Activated CD8-positive, alpha-beta memory T cell treated with anti-CD3 and anti-CD28 coated beads, Interleukin-2, amount 50 U/mL, for 24 hours (primary cell): ENCODE measurements at regions not wholly inside any gene's neighbourhood (a gene's known extent, or its start where the extent isn't known, plus 50 kb on each side); places are given as distances from the start of the nearest gene placed in this dataset.
A peak's percentile ranks its signal among the peaks of the same experiment; 100 is the strongest.

Experiments used
- DNase-seq: peaks from one replicate; pipeline ENCODE4 v3.0.0-alpha.2; 2020; ENCODE audit errors: extremely low read depth

DNA sequence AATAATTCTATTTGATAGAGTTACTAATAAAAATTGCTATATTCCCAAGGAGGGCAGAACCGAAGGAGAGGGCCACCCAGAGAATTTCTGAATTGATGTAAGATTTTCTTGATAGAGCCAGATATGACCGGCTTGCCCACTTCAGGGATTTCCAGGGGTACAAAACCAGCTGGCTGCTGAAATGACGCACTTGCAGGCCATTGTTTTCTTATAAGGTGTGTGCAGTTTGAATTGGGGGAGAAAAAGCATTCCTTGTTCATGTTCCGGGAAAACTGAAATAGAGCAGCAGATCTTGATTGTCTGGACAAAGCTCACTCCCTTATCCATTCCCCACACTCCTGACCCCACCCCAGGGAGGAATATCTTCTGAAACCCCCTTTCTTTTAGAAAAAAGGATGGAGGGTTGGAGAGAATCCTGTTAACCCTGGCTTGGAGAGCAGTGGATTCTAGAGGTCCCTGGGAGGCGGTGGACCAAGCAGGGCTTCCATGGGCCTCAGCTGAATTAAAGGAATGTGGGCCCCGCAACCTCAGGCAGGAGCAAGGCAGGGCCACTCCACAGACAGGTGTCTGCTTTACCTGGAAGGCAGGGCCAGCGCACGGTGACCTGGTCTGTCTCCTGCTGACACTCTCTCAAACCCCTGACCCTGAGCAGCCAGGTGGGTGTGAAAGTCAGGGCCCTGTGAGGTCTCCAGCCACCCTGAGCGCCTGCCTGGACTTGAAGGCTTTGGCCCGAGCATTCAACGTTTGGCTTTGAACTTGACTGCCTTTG is 96.4 kb downstream of the TMEM170B start:
- DNase-seq, result no peak

DNA sequence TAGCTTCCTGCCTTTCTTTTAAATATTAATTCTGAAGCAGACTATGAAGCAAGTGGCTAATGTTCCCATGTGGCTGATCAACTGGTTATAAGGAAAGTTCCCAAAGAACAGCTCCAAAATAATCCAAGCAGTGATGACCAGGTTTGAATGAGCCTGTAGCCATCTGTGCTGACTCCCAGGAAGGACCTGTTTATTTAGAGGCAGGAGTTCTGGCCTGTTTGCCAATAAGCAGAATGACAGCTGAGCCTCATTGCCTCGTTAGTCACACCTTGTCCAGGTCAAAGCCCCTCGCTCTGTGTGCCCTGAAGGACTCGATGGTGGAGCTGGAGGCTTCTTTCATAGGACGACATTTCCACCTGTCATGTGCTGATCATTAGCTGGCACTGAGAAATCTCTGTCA is 97.4 kb downstream of the TMEM170B start:
- DNase-seq, result no peak

DNA sequence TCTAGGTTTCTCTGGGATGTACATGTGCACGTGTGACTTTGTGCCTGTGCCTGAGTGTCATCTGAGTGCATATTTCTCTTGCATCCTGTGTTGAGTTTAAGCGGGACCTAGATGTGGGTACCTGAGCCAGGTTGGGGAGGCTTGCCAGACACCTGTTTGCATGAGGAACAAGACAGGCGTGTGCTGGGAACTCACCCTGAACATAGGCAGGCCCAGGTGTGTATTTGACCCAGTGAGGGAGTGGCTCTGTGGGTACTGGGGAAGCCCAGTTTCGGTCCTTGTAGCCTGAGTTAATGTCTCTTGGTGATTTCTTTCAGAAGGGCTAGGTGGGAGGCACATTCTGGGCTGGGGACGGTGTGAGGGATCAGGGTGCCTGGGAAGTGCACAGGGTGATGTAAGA is 98.6 kb downstream of the TMEM170B start:
- DNase-seq, result no peak

DNA sequence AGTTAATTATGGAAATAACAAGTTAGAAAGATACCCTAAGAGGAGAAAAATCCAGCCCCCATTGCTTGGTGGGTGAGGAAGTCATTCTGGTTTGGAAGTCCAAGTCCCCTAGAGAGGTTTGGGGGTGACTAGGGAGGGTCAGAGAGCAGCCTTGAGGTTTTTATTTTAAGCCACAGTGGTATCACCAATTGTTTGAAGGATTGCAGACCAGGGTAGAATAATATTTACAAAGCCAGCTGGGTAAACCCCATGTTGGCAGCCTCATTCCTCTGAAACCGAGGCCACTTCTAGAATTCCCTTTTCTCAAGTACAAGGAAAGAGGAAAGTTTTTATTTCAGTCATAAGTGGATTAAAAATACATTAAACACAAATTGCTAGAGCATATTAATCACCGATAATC is 99.7 kb downstream of the TMEM170B start:
- DNase-seq, result no peak

DNA sequence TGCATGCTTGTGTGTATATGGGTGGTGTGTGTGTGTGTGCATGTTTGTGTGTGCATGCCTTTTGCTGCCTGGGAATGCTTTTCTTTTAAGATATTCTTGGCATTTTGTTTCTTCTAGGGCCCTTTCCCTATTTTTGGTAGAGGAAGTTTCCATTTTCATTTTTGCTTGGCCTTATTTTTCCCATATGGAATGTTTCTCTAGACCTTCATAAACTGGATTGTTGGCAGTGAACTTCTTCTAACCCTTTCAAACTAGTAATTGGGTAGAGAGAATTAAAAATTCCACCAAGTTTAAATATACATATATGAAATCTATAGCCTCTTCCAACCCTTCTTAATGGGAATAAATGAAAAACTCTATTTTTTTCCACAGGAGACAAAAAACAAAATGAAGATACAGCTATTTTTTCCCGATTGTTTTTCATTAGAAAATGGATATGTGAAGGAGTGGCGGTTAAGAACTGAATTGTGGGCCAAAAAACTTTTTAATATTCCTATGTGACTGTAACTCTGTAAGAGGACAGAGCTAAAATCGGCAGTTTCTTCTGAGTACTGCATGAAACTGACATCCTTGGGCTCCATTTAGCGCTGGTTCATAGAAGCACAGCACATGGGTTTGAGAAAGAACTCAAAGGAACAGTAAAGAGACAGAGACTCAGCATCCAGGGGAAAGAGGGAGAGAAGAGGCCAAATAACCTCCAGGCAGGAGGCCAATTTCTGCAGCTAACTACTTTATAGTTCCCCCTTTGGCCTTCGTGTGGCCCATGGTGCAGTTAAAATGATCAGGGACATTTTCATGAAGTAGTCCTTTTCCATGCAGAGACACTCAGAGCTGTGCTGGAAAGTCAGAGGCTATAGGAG is 102.1 kb downstream of the TMEM170B start:
- DNase-seq, result no peak

DNA sequence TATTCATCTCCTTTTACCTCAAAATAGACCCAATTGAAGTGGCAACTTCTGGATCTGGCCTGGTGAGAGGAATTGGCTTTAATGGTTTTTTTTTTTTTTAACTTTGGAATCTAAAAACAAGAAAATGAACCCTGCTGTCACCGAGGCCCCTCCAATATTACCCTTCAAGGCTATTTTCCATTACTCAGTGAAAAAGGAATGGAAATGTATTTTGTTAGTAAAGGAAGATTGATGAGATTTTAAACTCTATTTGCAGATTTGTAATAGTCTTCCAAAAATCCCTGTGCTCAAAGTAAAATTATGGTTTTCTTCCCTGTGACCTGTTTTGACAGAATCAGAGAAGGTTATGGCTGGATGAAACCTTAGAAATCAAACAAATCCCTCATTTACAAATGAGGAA is 102.9 kb downstream of the TMEM170B start:
- DNase-seq, result no peak

DNA sequence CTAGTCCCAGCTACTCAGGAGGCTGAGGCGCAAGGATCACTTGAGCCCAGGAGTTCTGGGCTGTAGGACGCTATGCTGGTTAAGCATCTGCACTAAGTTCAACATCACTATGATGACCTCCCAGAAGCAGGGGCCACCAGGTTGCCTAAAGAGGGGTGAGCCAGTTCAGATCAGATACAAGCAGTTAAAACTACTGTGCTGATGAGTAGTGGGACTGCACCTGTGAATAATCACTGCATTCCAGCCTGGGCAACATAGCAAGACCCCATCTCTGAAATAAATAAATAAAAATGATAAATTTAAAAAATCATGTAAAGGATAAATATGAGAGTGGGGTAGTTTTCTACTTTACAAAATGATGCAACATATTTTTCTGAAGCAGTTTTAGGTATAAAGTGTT is 106.5 kb downstream of the TMEM170B start:
- no peak for DNase-seq

DNA sequence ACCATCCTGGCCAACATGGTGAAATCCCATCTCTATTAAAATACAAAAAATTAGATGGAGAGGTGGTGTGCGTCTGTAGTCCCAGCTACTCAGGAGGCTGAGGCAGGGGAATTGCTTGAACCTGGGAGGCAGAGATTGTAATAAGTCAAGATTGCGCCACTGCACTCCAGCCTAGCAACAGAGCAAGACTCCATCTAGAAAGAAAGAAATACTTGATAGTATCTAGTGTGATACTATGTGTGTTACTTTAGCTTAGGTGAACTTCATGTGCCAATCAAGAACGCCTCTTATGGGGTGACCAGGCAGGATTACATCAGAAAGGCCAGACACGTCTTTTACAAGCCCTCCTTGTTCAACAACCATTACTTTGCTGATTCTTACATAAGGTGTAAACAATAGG is 107.1 kb downstream of the TMEM170B start:
- no peak for DNase-seq

DNA sequence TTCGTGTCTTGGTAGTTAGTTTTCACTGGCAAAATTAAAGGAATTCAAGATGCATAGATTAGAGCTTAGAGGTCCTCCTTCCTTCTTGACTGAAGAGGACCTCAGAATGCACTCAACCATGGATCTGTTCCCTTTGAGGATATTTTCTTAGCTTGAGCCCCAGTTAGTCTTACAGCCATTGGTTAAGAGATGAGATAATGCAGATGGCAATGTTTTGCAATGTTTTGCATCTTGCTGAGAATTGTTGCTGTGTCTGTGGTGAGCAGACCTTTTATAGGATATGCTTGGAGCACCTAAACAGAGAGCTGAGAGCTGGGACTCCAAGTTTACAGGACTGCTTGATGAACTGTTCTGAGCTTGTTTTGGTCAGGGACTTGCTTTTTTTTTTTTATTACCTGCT is 107.5 kb downstream of the TMEM170B start:
- no peak for DNase-seq

DNA sequence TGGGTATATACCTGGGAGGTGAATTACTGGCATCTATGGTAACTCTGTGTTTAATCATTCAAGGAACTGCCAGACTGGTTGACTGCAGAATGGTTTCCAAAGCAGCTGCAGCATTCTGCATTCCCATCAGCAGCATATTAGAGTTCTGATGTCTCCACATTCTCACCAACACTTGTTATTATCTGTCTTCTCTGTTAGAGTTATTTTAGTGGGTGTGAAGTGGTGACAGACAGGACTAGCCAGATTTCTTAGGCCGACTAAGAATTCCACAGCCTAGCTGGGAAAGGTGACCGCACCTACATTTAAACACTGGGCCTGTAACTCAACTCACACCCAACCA is 110.9 kb downstream of the TMEM170B start:
- DNase-seq, result no peak

DNA sequence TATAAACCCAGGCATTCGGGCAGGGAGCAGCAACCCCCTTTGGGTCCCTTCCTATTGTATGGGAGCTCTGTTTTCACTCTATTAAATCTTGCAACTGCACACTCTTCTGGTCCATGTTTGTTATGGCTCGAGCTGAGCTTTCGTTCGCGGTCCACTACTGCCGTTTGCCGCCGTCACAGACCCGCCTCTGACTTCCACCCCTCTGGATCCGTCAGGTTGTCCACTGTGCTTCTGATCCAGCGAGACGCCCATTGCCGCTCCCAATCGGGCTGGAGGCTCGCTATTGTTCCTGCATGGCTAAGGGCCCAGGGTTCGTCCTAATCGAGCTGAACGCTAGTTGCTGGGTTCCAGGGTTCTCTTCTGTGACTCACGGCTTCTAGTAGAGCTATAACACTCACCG is 111.3 kb downstream of the TMEM170B start:
- no peak for DNase-seq

DNA sequence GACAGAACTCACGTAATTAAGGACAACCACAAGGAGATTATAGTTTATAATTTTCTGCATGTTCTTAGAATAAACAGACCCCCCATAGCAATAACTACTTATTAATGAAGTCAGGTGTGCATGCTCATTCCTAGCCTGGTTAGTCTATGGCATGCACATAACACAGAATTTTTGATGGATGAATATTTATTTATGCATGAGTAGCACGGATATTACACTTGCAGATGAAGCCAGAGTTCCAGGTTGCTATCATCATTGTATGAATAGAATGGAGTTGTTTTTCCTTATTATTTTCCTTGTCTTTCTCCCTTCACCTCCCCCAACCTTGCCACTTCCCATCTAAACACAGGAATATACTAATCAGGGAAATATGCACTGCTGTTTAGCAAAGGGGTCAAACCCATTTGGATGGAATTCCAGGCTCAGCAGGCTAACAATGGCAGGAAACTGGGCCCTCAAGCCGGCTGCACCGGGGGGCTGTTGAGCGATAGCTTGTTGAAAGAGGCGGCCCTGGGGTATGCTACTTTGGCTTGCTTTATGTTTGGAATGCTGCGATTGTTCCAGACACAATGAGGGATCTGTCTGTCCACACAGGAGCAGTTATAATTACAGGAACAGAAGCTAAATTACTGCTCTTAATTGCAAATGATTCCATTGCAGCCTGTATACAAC is 112.6 kb downstream of the TMEM170B start:
- DNase-seq, result no peak

DNA sequence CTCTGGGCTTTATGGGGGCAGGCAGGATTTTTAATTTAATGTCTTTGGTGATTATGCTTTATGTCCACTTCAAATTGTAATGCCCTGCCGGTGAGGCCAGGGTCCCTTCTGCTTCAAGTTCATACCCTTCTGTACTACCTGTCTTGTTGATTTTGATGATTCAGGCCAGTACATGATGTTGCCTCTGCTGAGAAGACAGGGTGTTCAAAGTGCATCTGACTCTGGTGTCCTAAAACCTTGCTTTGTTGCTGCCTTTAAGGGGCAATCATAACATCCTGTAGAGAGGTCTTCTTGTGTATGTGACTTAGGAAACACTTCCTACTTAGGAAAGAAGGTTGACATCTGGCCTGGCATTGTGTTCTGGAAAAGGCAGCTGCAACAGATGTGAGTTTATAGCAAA is 113.2 kb downstream of the TMEM170B start:
- no peak for DNase-seq

DNA sequence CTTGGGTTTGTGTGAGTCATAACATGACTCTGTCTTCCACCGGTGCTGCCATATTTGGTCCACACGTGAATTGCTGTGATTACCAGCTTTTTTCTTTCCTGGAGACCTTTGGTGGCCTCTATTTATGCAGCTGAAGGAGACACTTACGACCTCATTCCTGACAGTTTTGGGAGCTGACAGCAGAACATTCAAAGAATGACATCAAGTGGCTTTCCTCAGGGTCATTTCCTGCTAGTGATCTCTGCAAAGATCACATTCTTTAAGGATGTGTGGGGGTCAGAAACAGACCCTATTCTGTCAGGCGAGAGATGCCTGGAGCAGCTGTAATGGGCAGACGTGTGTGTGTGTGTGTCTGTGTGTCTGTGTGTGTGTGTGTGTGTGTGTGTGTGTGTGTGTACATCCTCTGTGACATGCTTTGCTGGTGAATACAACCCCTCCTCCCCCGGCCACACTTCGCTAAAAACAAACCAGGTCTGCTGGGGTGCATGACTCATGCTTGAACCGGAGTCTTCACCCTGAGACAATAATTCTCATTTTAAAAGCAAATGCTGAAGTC is 115.6 kb downstream of the TMEM170B start:
- DNase-seq, result peak; percentile 12

DNA sequence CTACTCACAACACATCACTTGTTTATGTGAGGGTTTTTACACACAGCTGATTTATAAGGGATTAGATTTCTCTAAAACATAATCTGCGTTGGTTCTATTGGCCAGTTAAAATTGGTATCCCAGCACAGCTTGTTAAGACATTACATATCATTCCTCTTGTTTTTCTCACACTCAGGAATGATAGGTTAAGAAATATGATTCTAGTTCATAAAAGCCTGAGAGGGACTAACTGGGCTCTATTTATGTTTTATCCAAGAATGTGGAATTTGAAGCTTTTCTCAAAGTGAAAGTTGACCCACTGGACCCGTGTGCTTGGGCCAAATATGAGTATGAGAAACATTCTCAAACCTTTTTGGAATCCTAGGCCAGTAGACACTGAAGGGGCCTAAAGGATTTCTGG is 117.3 kb downstream of the TMEM170B start:
- no peak for DNase-seq

DNA sequence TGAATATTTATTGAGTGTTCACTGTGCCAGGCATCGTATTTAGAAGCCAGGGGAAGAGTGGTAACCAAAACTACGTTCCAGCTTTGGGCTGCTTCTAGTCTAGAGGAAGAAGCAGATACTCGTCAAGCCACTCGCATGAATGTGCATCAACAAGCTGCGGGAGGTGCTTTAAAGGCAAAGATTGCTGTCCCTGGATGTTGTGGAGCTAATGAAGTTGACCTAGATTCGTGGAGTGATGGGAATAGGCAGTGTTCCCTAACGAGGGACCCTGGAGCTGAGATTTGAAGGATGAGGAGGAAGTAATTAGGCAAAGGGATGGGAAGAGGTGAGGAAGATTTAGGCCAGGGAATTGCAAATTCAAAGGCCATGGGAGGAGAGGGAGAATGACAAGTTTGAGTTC is 118.9 kb downstream of the TMEM170B start:
- no peak for DNase-seq

DNA sequence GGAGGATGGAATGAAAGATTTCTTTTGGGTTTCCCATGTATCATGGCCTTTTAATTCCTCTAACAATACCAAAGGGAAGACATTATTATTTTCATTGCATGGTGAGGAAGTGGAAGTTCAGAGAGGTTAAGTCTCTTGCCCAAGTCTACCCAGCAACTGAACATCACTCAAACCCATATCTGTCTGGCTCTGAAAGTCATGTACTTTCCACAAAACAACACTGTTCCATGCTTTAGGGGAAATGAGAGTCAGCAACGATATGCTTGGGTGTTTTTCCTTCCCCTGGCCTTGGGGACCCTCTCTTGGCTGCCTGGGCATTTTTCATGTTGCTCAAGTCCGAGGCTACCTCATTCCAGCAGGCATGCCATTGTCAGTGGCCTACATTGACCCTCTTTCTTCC is 118.8 kb downstream of the ADTRP start:
- no peak for DNase-seq

DNA sequence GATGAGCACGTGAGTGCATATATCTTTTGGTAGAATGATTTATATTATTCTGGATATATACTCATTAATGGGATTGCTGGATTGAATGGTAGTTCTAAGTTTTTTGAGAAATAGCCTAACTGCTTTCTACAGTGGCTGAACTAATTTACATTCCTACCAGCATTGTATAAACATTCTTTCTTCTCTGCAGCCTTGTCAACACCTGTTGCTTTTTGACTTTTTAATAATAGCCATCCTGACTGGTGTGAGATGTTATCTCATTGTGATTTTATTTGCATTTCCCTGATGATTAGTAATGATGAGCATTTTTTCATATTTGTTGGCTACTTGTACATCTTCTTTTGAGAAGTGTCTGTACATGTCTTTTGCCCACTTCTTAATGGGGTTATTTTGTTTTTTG is 116.3 kb downstream of the ADTRP start:
- DNase-seq, result no peak

DNA sequence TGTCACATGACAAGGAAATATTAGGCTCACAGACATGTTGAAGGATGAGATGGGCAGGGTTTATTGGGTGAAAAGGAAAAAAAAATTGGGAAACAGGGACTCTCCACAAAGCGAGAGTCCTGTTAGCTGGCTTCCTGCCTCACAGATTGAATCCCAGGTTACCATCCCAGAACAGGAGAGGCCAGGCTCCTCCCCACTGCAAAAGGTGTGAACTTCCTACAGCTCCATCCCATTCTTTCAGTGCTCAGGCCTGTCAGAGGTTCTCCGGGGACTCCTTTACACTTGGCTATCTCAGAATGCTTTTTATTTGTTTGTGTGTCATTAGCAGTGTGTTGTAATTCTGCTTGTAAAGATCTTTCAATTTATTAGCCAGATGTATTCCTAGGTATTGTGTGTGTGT is 115.1 kb downstream of the ADTRP start:
- DNase-seq, result no peak
